SK-N-SH (cell line): ENCODE measurements at regions not wholly inside any gene's neighbourhood (a gene's known extent, or its start where the extent isn't known, plus 50 kb on each side); places are given as distances from the start of the nearest gene placed in this dataset.

Experiments used
- EP300 ChIP-seq, 2 experiments: IDR thresholded peaks; 2 replicates each; pipeline versions ENCODE4 v1.4.0 to v1.6.1; 2012; ENCODE audit warnings: borderline replicate concordance in 1 of 2, low read depth in 1 of 2, low read length in 1 of 2
- EZH2phosphoT487 ChIP-seq: fragments of 200-600 bp; sonication (generic); IDR thresholded peaks from 2 replicates; pipeline ENCODE4 v1.6.1; 2017; ENCODE audit warnings: low read depth, mixed run types, mild to moderate bottlenecking, antibody characterized with exemption, moderate library complexity, borderline replicate concordance
- FOXM1 ChIP-seq: IDR thresholded peaks from 2 replicates; pipeline ENCODE4 v1.4.0; 2012; ENCODE audit warnings: low read depth, mild to moderate bottlenecking
- GABPA ChIP-seq: IDR thresholded peaks from 2 replicates; pipeline ENCODE4 v1.4.0; 2012; ENCODE audit warnings: low read depth, mild to moderate bottlenecking
- GATA2 ChIP-seq: sonication (generic); formaldehyde crosslinking; IDR thresholded peaks from 2 replicates; pipeline ENCODE4 v1.5.0; 2020; ENCODE audit warnings: mild to moderate bottlenecking, missing genetic modification reagents
- POLR2AphosphoS5 ChIP-seq: IDR thresholded peaks from 2 replicates; pipeline ENCODE4 v1.6.1; 2012; ENCODE audit warnings: low read depth, low read length
- RAD21 ChIP-seq: IDR thresholded peaks from 2 replicates; pipeline ENCODE4 v1.6.1; 2012; ENCODE audit warnings: mild to moderate bottlenecking, low read length
- RXRA ChIP-seq: IDR thresholded peaks from 2 replicates; pipeline ENCODE4 v1.4.0; 2012; ENCODE audit warnings: low read depth, mild to moderate bottlenecking, borderline replicate concordance
- SIN3A ChIP-seq: IDR thresholded peaks from 2 replicates; pipeline ENCODE4 v1.6.1; 2012; ENCODE audit warnings: low read depth, mild to moderate bottlenecking, low read length, moderate library complexity, borderline replicate concordance
- SMC3 ChIP-seq: IDR thresholded peaks from 2 replicates; pipeline ENCODE4 v1.6.1; 2012; ENCODE audit warnings: low read depth, low read length, improper control_type of control experiment
- TAF1 ChIP-seq: IDR thresholded peaks from 2 replicates; pipeline ENCODE4 v1.6.1; 2012; ENCODE audit warnings: low read depth, mild to moderate bottlenecking, low read length, moderate library complexity, borderline replicate concordance
- TCF12 ChIP-seq: IDR thresholded peaks from 2 replicates; pipeline ENCODE4 v1.4.0; 2012
- USF2 ChIP-seq: fragments of 150-350 bp; IDR thresholded peaks from 2 replicates; pipeline ENCODE4 v1.6.1; 2017; ENCODE audit warnings: antibody characterized with exemption, low read length, low read depth, borderline replicate concordance
- TF ChIP-seq, protein P1 (sequence below): fragments of 200-600 bp; sonication (generic); IDR thresholded peaks from 2 replicates; pipeline ENCODE4 v1.6.1; 2017; ENCODE audit warnings: antibody characterized with exemption, mild to moderate bottlenecking, moderate library complexity

DNA sequence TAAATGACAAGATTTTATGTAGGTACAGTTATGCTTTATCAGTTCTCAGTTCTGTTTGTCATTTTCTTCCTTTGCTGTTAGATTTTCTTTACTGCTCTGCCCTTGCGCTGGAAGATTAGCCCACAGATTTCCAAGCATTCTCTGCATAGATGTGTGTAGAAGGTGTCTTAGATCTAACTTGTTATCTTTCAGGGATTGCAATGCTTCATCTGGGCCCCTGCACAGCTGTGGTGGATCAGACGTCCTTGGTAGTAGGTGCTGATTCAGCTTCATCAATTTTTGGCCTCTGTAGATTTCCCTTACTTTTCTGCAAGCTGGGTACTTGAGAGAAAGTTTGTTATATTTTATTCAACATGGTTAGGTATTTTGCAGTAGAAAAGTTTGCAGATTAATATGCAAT lies 115.3 kb upstream of the LINC00305 start:
- TF ChIP-seq TAF1 (no peak), FOXM1 (no peak), EP300 (IDR thresholded peaks at IDR 0.05; ENCODE audit: borderline replicate concordance in 1 of 2, low read depth in 1 of 2, low read length in 1 of 2) (no peak), RAD21 (no peak), SIN3A (no peak), TCF12 (no peak), POLR2AphosphoS5 (no peak), USF2 (no peak), GABPA (no peak), GATA2 (CRISPR knock-in tag) (no peak), SMC3 (no peak), RXRA (no peak), EZH2phosphoT487 (no peak)
- TF ChIP-seq, protein P1, sequence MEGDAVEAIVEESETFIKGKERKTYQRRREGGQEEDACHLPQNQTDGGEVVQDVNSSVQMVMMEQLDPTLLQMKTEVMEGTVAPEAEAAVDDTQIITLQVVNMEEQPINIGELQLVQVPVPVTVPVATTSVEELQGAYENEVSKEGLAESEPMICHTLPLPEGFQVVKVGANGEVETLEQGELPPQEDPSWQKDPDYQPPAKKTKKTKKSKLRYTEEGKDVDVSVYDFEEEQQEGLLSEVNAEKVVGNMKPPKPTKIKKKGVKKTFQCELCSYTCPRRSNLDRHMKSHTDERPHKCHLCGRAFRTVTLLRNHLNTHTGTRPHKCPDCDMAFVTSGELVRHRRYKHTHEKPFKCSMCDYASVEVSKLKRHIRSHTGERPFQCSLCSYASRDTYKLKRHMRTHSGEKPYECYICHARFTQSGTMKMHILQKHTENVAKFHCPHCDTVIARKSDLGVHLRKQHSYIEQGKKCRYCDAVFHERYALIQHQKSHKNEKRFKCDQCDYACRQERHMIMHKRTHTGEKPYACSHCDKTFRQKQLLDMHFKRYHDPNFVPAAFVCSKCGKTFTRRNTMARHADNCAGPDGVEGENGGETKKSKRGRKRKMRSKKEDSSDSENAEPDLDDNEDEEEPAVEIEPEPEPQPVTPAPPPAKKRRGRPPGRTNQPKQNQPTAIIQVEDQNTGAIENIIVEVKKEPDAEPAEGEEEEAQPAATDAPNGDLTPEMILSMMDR = no peak
